Activated CD8-positive, alpha-beta T cell treated with anti-CD3 and anti-CD28 coated beads for 36 hours (primary cell): ENCODE measurements at regions not wholly inside any gene's neighbourhood (a gene's known extent, or its start where the extent isn't known, plus 50 kb on each side); places are given as distances from the start of the nearest gene placed in this dataset.

Source experiments
- ATAC-seq: fragments of 200-7000 bp; cut with Tn5 transposase; one replicate; pipeline ENCODE4 v1.10.0; 2021; ENCODE audit warnings: mild to moderate bottlenecking, moderate library complexity
- CTCF ChIA-PET: fragments of 350-600 bp; sonication (Branson Sonifier 250); formaldehyde crosslinking; loops from one replicate; lab custom pipeline; 2021; ENCODE audit warnings: antibody characterized with exemption; lab: Charles Lee
- POLR2A ChIA-PET: fragments of 350-600 bp; sonication (Branson Sonifier 250); formaldehyde crosslinking; loops from one replicate; lab custom pipeline; 2021; ENCODE audit warnings: antibody characterized with exemption; lab: Charles Lee
- DNase-seq: peaks from one replicate; pipeline ENCODE4 v3.0.0-alpha.2; 2020
- H3K27ac Mint-ChIP-seq: one replicate; pipeline ENCODE4 v1.8.0; 2021; ENCODE audit warnings: mild to moderate bottlenecking, mixed read lengths
- H3K27me3 Mint-ChIP-seq: one replicate; pipeline ENCODE4 v1.8.0; 2021; ENCODE audit warnings: mixed read lengths
- H3K36me3 Mint-ChIP-seq: one replicate; pipeline ENCODE4 v1.8.0; 2021; ENCODE audit warnings: low read depth, mixed read lengths
- H3K4me1 Mint-ChIP-seq: one replicate; pipeline ENCODE4 v1.8.0; 2021; ENCODE audit warnings: low read depth, mixed read lengths
- H3K4me3 Mint-ChIP-seq: one replicate; pipeline ENCODE4 v1.8.0; 2021; ENCODE audit warnings: mild to moderate bottlenecking, moderate library complexity, mixed read lengths
- H3K9me3 Mint-ChIP-seq: one replicate; pipeline ENCODE4 v1.8.0; 2021; ENCODE audit warnings: mixed read lengths
- intact Hi-C: fragments of 100-400 bp; cut with micrococcal nuclease; formaldehyde crosslinking; loops from one replicate; pipeline ENCODE4 v1.10.0; 2022
- TF ChIP-seq, protein P1 (sequence below): fragments of 200-600 bp; IDR thresholded peaks from one replicate; pipeline ENCODE4 v1.8.0; 2022; ENCODE audit warnings: antibody characterized with exemption, mild to moderate bottlenecking

DNA sequence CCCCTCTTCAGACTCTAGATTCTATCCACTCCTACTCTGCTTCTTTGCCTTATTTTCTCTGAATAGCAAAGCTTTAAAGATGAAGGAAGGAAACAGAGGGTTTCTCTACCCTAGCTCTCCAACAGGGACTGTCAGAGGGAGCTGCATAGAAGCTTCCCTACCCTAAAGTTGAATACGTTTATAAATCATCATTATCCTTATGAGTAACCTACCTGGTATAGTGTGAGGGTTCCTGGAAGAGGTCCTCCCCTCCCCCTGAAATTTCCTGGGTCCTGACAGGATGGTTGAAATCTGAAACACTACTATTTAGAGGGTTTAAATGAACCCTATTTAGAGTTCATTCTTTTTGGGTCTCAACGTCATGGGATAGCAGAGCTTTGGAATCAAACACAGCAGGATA, 187.0 kb upstream of the RBPJ start:
- Mint-ChIP-seq H3K27ac (peak overlapping the region; percentile 52), H3K4me1 (peaks cover 44% of the 10 kb centered on the region), H3K4me3 (no peak overlapping the region), H3K36me3 (no peaks in the 10 kb centered on the region), H3K27me3 (peaks cover 2% of the 10 kb centered on the region), H3K9me3 (peaks cover 3% of the 10 kb centered on the region)
- TF ChIP-seq, protein P1, sequence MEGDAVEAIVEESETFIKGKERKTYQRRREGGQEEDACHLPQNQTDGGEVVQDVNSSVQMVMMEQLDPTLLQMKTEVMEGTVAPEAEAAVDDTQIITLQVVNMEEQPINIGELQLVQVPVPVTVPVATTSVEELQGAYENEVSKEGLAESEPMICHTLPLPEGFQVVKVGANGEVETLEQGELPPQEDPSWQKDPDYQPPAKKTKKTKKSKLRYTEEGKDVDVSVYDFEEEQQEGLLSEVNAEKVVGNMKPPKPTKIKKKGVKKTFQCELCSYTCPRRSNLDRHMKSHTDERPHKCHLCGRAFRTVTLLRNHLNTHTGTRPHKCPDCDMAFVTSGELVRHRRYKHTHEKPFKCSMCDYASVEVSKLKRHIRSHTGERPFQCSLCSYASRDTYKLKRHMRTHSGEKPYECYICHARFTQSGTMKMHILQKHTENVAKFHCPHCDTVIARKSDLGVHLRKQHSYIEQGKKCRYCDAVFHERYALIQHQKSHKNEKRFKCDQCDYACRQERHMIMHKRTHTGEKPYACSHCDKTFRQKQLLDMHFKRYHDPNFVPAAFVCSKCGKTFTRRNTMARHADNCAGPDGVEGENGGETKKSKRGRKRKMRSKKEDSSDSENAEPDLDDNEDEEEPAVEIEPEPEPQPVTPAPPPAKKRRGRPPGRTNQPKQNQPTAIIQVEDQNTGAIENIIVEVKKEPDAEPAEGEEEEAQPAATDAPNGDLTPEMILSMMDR: no peak
- intact Hi-C loops: loop anchor here (5.0 kb wide), 2 partner anchors 52 to 188 kb away; partner anchors contain the start of gene RBPJ
- POLR2A ChIA-PET: interaction anchor here (0.7 to 2.4 kb wide), 6 partner anchors 10 to 59 kb away, joined by 3 to 7 read pairs (median 3); no protein-coding TSS in a partner anchor
- CTCF ChIA-PET: interaction anchor here (1.3 to 2.5 kb wide), 6 partner anchors 10 to 186 kb away, joined by 3 to 8 read pairs (median 4); no protein-coding TSS in a partner anchor
- DNase-seq (peak; percentile 28), ATAC-seq (peak; percentile 60)

DNA sequence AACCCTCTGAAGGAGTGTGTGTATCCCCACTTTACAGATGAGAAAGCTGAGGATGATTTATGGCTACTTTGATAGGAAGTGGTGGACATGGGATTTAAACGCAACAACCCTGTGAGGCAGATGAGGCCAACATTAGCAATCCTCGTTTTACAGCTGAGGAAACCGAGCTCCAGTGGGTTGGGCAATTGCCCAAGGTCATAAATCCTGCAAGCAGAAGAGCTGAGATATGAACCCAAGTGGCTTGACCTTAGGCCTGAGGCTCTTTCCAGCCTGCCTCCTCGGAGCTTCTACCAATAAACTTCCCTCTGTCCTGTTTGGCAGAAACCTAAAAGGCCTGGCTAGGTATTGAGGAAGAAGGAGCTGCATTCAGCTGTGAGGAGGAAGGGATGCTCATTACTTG, 185.5 kb upstream of the RBPJ start:
- TF ChIP-seq, protein P1: no peak
- no peaks in the 10 kb centered on the region for H3K36me3 Mint-ChIP-seq
- H3K4me1 Mint-ChIP-seq: peaks cover 39% of the 10 kb centered on the region
- H3K4me3 Mint-ChIP-seq: no peak overlapping the region
- CTCF ChIA-PET: interaction anchor here (1.0 to 2.5 kb wide), 4 partner anchors 8 to 190 kb away, joined by 3 to 8 read pairs (median 4); no protein-coding TSS in a partner anchor
- no peak for ATAC-seq
- POLR2A ChIA-PET: interaction anchor here (2.4 kb wide), 1 partner anchor 28 kb away, joined by 7 read pairs; no protein-coding TSS in a partner anchor
- intact Hi-C loops: no loop called here
- no peak overlapping the region for H3K27ac Mint-ChIP-seq
- H3K9me3 Mint-ChIP-seq: no peaks in the 10 kb centered on the region
- DNase-seq: no peak
- peaks cover 2% of the 10 kb centered on the region for H3K27me3 Mint-ChIP-seq

DNA sequence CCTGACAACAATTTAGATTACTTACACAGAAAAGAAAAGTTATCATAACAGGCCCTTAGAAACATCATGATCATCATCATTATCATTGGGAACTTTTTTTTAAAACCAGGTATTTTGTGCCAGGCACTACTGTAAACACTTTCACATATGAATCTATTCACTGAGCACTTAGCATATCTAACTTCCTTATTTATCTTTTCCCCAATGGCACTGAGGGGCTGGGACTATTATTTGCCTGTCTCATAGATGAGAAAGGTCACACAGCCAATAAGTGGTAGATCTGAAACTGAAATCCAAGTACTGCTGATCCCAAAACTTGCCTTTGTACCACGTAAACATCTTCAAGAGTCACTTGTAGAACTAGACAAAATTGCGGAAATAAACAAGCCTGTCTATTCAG, 184.2 kb upstream of the RBPJ start:
- intact Hi-C loops: no loop called here
- Mint-ChIP-seq H3K9me3 (no peaks in the 10 kb centered on the region), H3K27me3 (peaks cover 2% of the 10 kb centered on the region), H3K27ac (no peak overlapping the region), H3K36me3 (no peaks in the 10 kb centered on the region), H3K4me1 (peaks cover 28% of the 10 kb centered on the region), H3K4me3 (no peak overlapping the region)
- POLR2A ChIA-PET: no interaction called here
- DNase-seq (no peak), ATAC-seq (no peak)
- CTCF ChIA-PET: no interaction called here
- TF ChIP-seq, protein P1: no peak

DNA sequence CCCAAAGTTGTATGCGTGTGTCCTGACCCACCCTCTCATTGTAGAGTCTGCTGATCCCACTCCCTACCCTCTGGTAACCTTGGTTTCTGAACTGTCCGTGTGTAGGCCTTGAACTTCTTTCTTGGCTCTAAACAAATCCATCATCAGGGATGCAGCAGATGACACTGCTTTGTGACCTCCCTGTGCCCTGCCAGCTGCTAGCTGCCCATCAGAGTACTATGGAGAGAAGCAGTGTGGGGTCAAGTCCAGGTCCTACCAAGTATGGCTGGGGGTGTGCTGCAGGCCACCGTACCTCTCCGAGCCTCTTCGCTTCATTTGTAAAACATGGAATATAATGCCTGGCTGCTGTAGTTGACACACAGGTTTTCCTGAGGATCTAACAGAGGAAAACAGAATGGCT, 183.5 kb upstream of the RBPJ start:
- Mint-ChIP-seq H3K4me3 (no peak overlapping the region), H3K27ac (no peak overlapping the region), H3K9me3 (no peaks in the 10 kb centered on the region), H3K27me3 (peaks cover 2% of the 10 kb centered on the region), H3K4me1 (peaks cover 23% of the 10 kb centered on the region), H3K36me3 (no peaks in the 10 kb centered on the region)
- intact Hi-C loops: no loop called here
- no peak for DNase-seq
- ATAC-seq: no peak
- POLR2A ChIA-PET: interaction anchor here (1.4 kb wide), 1 partner anchor 10 kb away, joined by 3 read pairs; no protein-coding TSS in a partner anchor
- CTCF ChIA-PET: no interaction called here
- TF ChIP-seq, protein P1: no peak

DNA sequence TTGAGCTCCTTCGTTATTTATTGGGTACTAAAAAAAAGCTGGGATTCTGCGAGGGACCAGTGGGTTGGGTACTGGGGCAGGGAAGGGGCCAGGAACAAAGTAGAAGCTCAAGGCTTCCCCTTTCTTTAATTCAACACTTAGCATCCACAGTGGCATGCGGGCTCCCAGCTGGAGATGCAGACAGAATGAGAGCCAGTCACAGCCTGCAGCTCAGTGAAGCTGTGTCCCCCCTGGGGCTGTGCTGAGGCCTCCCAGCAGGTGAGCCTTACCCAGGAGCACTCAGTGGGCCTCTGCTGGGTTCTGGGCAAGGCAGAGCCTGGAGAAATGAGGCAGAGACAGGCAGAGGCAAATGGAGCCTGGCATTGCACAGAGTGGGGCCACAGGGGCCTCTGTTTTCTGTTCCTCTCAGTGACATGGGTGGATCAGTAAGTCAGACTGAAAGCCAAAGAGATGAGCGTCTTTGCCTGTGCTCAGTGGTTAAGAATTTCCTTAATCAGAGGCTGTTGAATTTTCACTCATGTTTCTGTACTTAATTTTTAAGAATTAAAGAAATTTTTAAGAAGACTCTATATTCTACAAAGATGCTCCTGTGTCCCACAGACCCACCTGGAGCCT, 181.4 kb upstream of the RBPJ start:
- CTCF ChIA-PET: interaction anchor here (0.9 to 1.2 kb wide), 2 partner anchors 186 to 210 kb away, joined by 3 read pairs; no protein-coding TSS in a partner anchor
- no peak overlapping the region for H3K27ac Mint-ChIP-seq
- no peak overlapping the region for H3K4me3 Mint-ChIP-seq

More for the DNA sequence above, 181.4 kb upstream of the RBPJ start:
- Mint-ChIP-seq H3K9me3 (no peaks in the 10 kb centered on the region), H3K36me3 (no peaks in the 10 kb centered on the region), H3K27me3 (peaks cover 2% of the 10 kb centered on the region), H3K4me1 (peaks cover 4% of the 10 kb centered on the region)
- POLR2A ChIA-PET: no interaction called here
- no peak for DNase-seq
- intact Hi-C loops: no loop called here
- TF ChIP-seq, protein P1: no peak
- peak; percentile 41 for ATAC-seq
